Endodermal cell (in vitro differentiated cells): ENCODE measurements at regions not wholly inside any gene's neighbourhood (a gene's known extent, or its start where the extent isn't known, plus 50 kb on each side); places are given as distances from the start of the nearest gene placed in this dataset.

Experiments
- DNase-seq: peaks from one replicate; pipeline ENCODE4 v3.0.0-alpha.2; 2017
- H3K27ac ChIP-seq: 2 replicates; pipeline ENCODE4 v1.5.1; 2013; ENCODE audit warnings: mild to moderate bottlenecking, low read depth, low read length, moderate library complexity
- H3K27me3 ChIP-seq: 2 replicates; pipeline ENCODE4 v1.6.1; 2013; ENCODE audit warnings: mild to moderate bottlenecking, low read length, moderate library complexity; ENCODE audit not compliant: insufficient read depth, control insufficient read depth, poor library complexity, severe bottlenecking
- H3K36me3 ChIP-seq: 2 replicates; pipeline ENCODE4 v1.7.0; 2013; ENCODE audit warnings: mild to moderate bottlenecking, low read length, moderate library complexity; ENCODE audit not compliant: control insufficient read depth, insufficient read depth
- H3K4me1 ChIP-seq: one replicate; pipeline ENCODE4 v1.7.0; 2013; ENCODE audit warnings: low read length; ENCODE audit not compliant: control insufficient read depth, insufficient read depth
- H3K4me3 ChIP-seq: 2 replicates; pipeline ENCODE4 v1.5.1; 2013; ENCODE audit warnings: mild to moderate bottlenecking, low read length, moderate library complexity
- H3K9ac ChIP-seq: 2 replicates; pipeline ENCODE4 v1.6.1; 2013; ENCODE audit warnings: mild to moderate bottlenecking, low read length, moderate library complexity; ENCODE audit not compliant: poor library complexity, severe bottlenecking; ENCODE audit errors: extremely low read depth
- H3K9me3 ChIP-seq: 2 replicates; pipeline ENCODE4 v1.6.1; 2013; ENCODE audit warnings: mild to moderate bottlenecking, low read length, moderate library complexity; ENCODE audit not compliant: control insufficient read depth
- H3K27ac Mint-ChIP-seq: 2 replicates; pipeline ENCODE4 v1.8.0; 2020; ENCODE audit warnings: mixed read lengths
- H3K27me3 Mint-ChIP-seq: 2 replicates; pipeline ENCODE4 v1.8.0; 2021; ENCODE audit warnings: mild to moderate bottlenecking, mixed read lengths; ENCODE audit not compliant: insufficient read depth
- H3K36me3 Mint-ChIP-seq: 2 replicates; pipeline ENCODE4 v1.8.0; 2020; ENCODE audit warnings: low read depth, mixed read lengths
- H3K4me1 Mint-ChIP-seq: 2 replicates; pipeline ENCODE4 v1.8.0; 2020; ENCODE audit warnings: mixed read lengths
- H3K4me3 Mint-ChIP-seq: 2 replicates; pipeline ENCODE4 v1.8.0; 2020; ENCODE audit warnings: mild to moderate bottlenecking, moderate library complexity, mixed read lengths
- H3K9me3 Mint-ChIP-seq: 2 replicates; pipeline ENCODE4 v1.8.0; 2020; ENCODE audit warnings: mild to moderate bottlenecking, mixed read lengths
- WGBS, 2 experiments: methylation state at CpG; one replicate each; pipeline versions ENCODE4 v1.1.5 to v1.1.7; 2013; ENCODE audit warnings: missing lambda C conversion rate in 2 of 2, mixed read lengths in 1 of 2; ENCODE audit not compliant: insufficient coverage in 1 of 2, insufficient read length in 1 of 2; 5-methylcytosine and 5-hydroxymethylcytosine counted together
- TF ChIP-seq, protein P1 (sequence below): fragments of 200-600 bp; sonication (generic); conservative IDR thresholded peaks from 2 replicates; pipeline ENCODE4 v1.5.0; 2021; ENCODE audit warnings: antibody characterized with exemption, mild to moderate bottlenecking

DNA sequence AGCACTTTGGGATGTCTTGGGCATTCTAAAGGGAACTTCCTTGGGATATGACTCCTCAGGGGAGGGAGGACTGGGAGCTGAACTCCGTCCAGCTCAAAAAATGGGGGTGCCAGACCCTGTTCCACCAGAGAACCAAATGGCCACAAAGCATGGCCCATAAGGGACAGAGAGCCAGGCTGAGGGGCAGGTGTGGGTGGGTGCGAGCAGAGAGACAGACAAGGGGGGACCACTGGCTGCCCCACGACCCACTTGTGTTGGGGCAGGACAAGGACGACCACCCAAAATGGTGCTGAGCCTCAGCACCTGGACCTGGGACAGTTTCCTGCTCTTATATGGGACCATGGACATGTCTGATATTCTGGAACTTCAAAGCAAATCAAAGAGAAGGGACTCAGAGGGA is 148.2 kb upstream of the MLN start:
- WGBS, 2 experiments, result 88 to 97% methylated on average over 3 to 4 of the region's 4 CpGs
- Mint-ChIP-seq H3K27me3 (peaks cover 41% of the 10 kb centered on the region), H3K36me3 (no peaks in the 10 kb centered on the region)

DNA sequence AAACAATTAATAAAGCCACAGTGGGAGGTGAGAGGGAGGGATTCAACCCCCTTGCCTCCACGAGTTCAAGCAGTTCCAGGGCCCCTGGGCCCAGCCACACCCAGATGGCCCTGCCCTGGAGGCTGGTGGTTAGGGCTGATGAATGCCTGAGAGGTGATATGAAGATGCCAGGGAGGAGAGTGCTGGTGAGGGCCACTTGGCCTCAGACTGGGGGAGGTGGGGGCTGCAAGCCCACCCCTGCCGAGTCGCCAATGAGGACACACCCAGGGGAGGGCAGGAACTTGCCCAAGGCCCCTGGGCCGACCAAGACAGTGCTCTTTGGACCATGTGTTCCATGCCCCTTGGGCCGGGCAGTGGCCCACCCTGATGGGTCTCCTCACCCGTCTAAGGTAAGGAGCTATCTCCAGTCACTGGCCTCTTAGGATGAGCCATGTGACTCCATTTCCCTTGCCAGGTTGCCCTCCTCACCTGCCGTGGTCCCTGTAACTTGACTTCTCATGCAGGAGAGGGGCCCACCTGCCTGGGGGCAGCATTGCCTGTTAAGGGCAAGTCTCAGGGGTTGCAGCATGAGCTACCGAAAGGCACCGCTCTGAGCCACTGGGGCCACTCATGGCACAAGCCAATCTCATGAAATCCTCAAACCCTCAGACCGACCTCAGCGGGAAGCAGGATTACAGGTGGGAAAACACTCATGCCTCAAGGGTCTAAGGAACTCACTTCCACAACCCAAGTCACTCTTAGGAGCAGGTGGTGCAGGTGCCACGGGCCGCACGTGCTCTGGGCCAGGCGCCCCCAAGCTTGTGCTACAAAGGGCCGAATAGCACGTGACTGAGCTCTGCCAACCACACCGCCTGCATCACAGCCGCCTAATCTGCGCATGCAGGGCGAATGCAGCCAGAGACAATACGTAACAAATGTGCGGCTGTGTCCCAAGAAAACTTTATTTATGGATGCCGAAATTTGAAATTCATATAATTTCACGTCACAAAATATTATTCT is 147.4 kb upstream of the MLN start:
- DNase-seq, result no peak
- H3K27ac Mint-ChIP-seq, result no peak overlapping the region
- H3K36me3 Mint-ChIP-seq, result no peaks in the 10 kb centered on the region
- no peak overlapping the region for H3K4me3 ChIP-seq
- no peaks in the 10 kb centered on the region for H3K27me3 ChIP-seq
- H3K4me1 ChIP-seq, result peaks cover 9% of the 10 kb centered on the region
- no peak overlapping the region for H3K27ac ChIP-seq
- peaks cover 9% of the 10 kb centered on the region for H3K4me1 Mint-ChIP-seq
- H3K9me3 Mint-ChIP-seq, result no peaks in the 10 kb centered on the region
- H3K9ac ChIP-seq, result no peak overlapping the region
- H3K9me3 ChIP-seq, result no peaks in the 10 kb centered on the region
- TF ChIP-seq, protein P1, sequence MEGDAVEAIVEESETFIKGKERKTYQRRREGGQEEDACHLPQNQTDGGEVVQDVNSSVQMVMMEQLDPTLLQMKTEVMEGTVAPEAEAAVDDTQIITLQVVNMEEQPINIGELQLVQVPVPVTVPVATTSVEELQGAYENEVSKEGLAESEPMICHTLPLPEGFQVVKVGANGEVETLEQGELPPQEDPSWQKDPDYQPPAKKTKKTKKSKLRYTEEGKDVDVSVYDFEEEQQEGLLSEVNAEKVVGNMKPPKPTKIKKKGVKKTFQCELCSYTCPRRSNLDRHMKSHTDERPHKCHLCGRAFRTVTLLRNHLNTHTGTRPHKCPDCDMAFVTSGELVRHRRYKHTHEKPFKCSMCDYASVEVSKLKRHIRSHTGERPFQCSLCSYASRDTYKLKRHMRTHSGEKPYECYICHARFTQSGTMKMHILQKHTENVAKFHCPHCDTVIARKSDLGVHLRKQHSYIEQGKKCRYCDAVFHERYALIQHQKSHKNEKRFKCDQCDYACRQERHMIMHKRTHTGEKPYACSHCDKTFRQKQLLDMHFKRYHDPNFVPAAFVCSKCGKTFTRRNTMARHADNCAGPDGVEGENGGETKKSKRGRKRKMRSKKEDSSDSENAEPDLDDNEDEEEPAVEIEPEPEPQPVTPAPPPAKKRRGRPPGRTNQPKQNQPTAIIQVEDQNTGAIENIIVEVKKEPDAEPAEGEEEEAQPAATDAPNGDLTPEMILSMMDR, result no peak
- WGBS, 2 experiments, result 86 to 87% methylated on average over 17 to 25 of the region's 25 CpGs
- H3K36me3 ChIP-seq, result no peaks in the 10 kb centered on the region
- no peak overlapping the region for H3K4me3 Mint-ChIP-seq
- peaks cover 41% of the 10 kb centered on the region for H3K27me3 Mint-ChIP-seq

More for the DNA sequence above, 148.2 kb upstream of the MLN start:
- Histone ChIP-seq H3K9me3 (no peaks in the 10 kb centered on the region), H3K9ac (no peak overlapping the region), H3K4me3 (no peak overlapping the region), H3K27ac (no peak overlapping the region), H3K4me1 (peaks cover 7% of the 10 kb centered on the region), H3K36me3 (no peaks in the 10 kb centered on the region), H3K27me3 (no peaks in the 10 kb centered on the region)
- TF ChIP-seq, protein P1, result no peak
- DNase-seq, result no peak
- Mint-ChIP-seq H3K27ac (no peak overlapping the region), H3K4me1 (peaks cover 4% of the 10 kb centered on the region), H3K9me3 (no peaks in the 10 kb centered on the region), H3K4me3 (no peak overlapping the region)

DNA sequence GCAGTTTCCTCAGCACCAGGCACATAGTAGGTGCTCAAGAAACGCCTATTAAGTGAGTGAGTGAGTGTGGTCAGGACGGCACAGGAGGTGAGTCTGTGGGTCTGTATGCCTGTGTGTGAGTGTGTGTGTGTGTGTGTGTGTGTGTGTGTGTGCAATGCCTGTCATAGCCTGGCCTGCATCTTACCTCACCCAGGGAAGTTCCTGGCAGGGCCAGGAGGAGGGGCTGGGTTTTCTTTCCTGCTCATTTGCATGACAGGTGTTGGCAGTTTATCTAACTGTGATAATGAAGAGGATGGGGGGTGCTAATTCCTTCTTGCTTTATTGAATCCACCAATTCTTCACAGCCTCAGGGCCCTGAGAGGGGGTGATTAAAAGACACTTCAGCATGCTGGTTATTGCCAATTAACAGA is 146.7 kb upstream of the MLN start:
- Mint-ChIP-seq H3K27ac (no peak overlapping the region), H3K27me3 (peaks cover 39% of the 10 kb centered on the region), H3K36me3 (no peaks in the 10 kb centered on the region), H3K4me1 (peaks cover 13% of the 10 kb centered on the region), H3K4me3 (no peak overlapping the region), H3K9me3 (no peaks in the 10 kb centered on the region)
- H3K9ac ChIP-seq, result no peak overlapping the region
- TF ChIP-seq, protein P1, result peak; percentile 23
- DNase-seq, result peak; percentile 81
- H3K27me3 ChIP-seq, result no peaks in the 10 kb centered on the region
- H3K9me3 ChIP-seq, result no peaks in the 10 kb centered on the region
- no peak overlapping the region for H3K4me3 ChIP-seq
- peaks cover 12% of the 10 kb centered on the region for H3K4me1 ChIP-seq
- H3K36me3 ChIP-seq, result no peaks in the 10 kb centered on the region
- no peak overlapping the region for H3K27ac ChIP-seq
- WGBS, 2 experiments, result 64% methylated on average over 2 of the region's 2 CpGs; no CpG with 5 or more reads in 1 of the 2 experiments
